ENCODE measurements at regions not wholly inside any gene's neighbourhood (a gene's known extent, or its start where the extent isn't known, plus 50 kb on each side); places are given as distances from the start of the nearest gene placed in this dataset.

- no peak for TF ChIP-seq CTCF (IDR thresholded peaks at IDR 0.05; ENCODE audit: borderline replicate concordance, extremely low read depth, low read length, poor library complexity, severe bottlenecking)
- TF ChIP-seq EZH2 (IDR thresholded peaks at IDR 0.05; ENCODE audit: borderline replicate concordance, low read depth, low read length, severe bottlenecking): no peak
These were observed 646.3 kb upstream of the SLITRK1 start for GRCh38 chr13:84528408-84529070.
